ENCODE measurements at regions not wholly inside any gene's neighbourhood (a gene's known extent, or its start where the extent isn't known, plus 50 kb on each side); places are given as distances from the start of the nearest gene placed in this dataset.
"Not testable (repeated sequence)": the region's sequence is repeated elsewhere in the genome, so short reads cannot be mapped to it uniquely, and the experiment has no call there.

DNA sequence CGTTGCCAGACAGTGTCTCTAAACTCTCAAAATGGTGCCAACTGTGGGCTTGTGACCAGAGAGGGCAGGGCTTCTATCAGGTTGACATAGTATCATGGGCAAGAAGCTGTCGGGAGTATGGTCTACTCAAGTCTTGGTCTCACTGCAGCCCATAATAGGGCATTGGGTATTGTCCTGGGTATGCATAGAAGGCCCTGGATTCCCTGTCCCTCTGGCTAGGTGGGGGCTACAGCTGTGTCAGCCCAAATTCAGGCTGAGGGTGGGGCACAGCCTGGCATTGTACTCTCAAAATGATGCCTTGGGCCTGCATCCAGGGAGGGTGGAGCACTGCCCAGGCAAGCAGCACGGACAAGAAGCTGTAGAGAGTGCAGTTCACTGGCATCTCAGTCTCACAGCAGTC, 408.8 kb upstream of the MAN1A1 start:
- DNase-seq, result no peak

GRCh38 chr6:119757467-119757866, 407.9 kb upstream of the MAN1A1 start:
- DNase-seq, result no peak

DNA sequence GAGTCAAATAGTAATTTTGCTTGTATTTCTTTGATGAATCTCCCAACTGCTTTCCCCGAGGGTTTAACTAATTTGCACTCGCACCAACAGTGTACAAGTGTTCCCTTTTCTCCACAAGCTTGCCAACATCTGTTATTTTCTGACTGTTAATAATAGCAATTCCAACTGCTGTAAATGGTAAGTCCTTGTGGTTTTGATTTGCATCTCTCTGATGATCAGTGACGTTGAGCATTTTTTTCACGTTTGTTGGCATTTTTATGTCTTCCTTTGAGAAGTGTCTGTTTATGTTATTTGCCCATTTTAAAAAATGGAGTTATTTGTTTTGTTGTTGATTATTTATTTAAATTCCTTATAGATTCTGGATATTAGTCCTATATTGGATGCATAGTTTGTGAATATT, 399.8 kb upstream of the MAN1A1 start:
- DNase-seq, result no peak

- DNase-seq, result not testable (repeated sequence)
Observed at GRCh38 chr6:119748535-119748934, 399.0 kb upstream of the MAN1A1 start.

DNA sequence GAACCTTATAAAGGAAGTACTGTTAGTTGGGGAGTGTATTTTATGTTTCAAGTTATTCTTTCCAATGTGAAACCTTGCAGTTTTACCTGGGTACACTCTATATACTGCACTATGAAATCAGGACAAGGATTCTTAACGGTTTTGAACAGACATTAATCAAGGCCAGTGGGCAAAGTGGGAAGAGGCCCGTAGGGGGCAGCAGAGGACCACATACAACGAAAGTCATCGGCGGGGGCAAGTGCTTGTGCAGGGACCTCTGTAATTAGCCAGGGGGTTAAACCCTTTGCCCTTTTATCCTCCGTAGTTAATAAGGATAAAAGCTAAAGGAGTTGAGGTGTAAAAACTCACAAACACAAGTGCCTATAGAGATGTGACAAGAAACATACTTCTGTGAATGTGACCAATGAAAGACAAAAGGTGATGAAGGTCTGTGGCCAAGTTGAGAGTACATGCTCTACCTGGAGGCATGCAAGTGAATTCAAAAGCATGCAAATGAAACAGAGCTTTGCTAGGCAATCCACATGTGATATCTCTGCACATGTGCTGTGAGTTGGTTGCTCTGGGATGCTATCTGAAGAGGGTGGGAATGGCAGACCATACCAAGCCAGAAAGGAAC, 392.7 kb upstream of the MAN1A1 start:
- peak; percentile 52 for DNase-seq

GRCh38 chr6:119739769-119740168, 390.2 kb upstream of the MAN1A1 start:
- no peak for DNase-seq

DNA sequence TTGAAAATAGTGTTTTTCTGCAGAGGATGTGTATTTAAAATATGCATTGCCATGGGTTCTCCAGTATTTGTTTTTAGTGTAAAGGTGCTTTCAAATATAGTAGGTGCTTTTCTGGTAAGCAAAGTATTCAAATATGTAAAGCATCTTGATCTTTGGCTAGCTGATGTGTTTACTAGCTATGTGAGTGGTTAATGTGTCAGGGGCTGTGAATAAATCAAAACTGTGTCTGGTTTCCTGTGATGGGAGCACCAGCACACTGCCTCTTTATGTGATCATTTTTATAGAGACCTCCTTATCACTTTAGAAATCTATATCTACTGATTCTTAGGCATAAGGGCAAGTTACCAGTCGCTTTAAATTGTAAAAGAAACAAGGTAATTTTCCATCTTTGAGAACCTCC, 388.9 kb upstream of the MAN1A1 start:
- no peak for DNase-seq

- DNase-seq, result no peak
Observed at GRCh38 chr6:119736296-119737021, 386.9 kb upstream of the MAN1A1 start.

GRCh38 chr6:119735530-119735929, 386.0 kb upstream of the MAN1A1 start:
- no peak for DNase-seq

GRCh38 chr6:119734227-119734626, 384.7 kb upstream of the MAN1A1 start:
- no peak for DNase-seq

GRCh38 chr6:119728935-119729334, 379.4 kb upstream of the MAN1A1 start:
- no peak for DNase-seq

DNA sequence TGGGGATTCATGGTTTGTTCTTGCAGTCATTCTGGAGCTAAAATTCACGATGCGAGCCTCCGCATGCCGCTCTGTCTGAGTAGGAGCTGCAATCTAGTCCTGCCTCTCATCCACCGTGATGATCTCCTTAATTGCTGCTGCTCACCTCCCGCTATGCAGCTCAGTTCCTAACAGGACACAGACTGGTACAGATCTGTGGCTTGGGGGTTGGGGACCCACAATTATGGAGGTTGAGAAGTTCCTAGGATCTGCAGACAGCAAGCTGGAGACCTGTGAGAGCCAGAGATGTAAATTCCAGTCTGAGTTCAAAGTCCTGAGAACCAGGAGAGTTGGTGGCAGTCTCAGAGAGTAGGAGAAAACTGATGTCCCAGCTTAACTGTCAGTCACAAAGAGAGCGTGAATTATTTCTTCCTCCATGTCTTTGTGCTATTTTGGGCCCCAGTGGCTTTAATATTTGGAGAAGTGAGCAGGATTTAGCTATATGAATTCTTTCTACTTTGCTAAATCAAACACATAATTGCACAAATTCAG, 378.7 kb upstream of the MAN1A1 start:
- no peak for DNase-seq

DNA sequence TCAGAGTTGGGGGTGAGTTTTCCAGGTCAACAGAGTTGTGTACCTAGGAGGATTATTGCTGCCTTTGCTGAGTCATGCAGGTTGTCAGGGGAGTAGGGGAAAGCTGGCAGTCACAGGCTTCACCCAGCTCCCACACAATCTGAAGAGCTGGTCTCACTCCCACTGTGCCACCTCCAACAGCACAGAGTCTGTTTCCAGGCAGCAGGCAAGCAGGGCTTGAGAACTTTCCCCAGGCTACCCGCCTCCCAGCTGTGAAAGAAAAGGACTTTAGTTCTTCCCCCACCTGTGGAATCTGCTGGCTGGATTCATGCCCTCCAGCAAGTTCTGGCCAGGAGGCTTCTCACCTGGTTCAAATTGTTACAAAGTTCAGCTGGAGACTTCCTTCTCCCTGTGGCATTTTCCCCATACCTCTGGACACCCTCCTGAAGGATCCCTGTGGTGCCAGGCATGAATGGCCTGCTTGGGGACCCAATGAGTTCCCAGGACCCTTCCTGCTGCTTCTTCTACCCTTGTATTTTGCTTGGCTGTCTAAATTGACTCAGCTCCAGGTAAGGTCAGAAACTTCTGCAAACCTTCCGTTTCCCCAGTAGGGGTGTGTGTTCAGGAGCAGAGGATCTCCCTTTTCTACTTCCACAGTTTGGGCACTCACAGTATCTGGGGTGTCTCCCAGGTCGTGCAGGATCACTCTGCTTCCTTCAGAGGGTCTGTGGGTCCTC, 378.1 kb upstream of the MAN1A1 start:
- no peak for DNase-seq

DNA sequence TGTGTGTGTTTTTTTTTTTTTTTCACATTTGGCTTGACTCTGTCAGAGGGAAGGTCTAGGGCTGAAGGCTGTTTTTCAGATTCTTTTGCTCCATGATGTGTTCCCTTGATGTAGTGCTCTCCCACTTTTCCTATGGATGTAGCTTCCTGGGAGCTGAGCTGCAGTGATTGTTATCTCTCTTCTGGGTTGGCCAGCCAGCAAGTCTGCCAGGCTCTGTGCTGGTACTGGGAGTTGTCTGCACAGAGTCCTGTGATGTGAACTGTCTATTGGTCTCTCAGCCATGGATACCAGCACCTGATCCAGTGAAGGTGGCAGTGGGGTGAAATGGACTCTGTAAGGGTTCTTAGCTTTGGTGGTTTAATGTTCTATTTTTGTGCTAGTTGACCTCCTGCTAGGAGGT, 377.4 kb upstream of the MAN1A1 start:
- DNase-seq, result not testable (repeated sequence)

GRCh38 chr6:119726086-119726485, 376.5 kb upstream of the MAN1A1 start:
- no peak for DNase-seq

DNA sequence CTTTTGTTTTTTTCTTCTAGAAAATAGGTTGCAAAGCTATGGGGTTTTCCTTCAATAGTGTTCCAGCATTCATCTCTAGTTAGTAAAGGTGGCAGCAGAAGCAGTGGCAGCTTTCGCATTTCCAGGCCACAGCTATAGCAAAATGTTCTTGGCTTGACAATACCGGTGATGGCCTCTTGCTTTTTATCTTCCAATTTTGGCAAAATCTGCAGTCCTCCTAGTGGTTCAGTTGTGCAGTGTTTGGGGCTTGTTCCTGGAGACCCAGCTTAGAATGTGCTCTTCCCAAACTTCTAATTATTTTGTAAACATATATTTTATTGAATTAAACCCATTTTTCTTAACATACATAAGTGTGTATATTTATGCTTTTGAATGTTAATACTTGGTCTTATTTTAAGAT, 370.6 kb upstream of the MAN1A1 start:
- no peak for DNase-seq

- peak; percentile 64 for DNase-seq
Observed at GRCh38 chr6:119717942-119718341, 368.4 kb upstream of the MAN1A1 start.

DNA sequence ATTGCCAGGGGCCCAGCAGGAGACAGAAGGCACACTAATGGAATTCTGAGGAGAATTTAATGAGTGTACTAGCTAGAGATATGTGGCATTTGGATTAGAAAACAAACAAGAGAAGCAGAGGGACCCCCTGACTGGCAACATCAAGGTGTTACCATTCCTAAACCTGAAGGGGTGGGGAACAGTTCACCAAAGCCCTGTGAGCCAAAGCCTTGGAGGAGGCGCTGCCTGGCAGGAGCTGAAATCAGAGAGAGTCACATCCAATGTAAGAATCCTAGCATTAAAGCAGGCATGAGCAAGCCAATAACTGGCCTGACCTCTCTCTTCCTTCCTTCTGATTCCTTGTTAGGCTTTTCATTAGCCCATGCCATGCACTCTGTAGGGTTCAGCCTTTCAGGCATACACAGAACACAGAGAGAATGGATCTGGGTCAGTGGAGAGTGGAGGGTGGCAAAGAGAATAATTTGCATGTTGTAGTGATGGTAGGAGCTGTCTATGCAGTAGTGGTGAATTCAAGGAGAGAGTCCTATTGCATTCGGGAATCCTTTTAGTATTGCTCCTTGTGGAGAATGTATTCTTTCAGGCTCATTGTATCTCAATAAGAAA, 367.2 kb upstream of the MAN1A1 start:
- DNase-seq, result no peak

GRCh38 chr6:119713903-119714302, 364.3 kb upstream of the MAN1A1 start:
- DNase-seq, result no peak

DNA sequence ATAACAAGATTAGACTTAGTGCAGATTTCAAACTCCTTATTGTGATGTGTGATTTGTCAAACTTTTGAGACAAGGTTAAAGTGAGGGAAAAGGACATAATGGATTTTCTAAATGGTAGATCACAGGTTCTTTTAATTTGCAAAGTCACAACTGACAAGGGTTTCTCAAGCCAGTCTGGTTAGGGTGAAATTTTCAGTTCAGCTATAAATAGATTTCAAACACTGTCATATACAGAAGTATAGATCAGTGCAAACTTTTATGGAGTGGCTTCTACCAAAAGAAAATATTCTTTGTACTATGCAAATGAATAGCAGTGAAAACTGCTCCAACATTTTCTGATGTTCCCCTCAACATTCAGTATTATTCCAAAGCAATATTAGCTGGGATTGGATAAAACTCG, 337.1 kb upstream of the MAN1A1 start:
- no peak for DNase-seq

- no peak for DNase-seq
Observed at GRCh38 chr6:119686240-119686639, 336.7 kb upstream of the MAN1A1 start.

DNA sequence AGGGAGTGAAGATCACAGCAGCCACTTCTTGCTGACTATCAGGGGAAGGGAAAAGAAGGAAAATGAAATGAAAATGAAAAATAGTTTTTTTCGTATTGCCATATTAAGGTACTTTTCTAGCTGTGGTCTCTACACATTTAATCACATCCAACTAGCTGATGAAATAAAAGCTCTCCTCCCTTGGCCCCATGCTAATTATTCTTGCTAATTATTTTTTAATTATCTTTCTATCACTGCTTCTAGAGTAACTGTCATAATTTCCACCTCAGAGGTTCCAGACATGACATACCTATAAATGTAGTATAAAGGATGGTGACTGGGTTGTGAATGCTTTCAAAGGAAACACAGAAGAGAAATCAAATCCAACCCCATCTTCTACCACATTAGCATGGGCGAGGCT, 334.1 kb upstream of the MAN1A1 start:
- no peak for DNase-seq

DNA sequence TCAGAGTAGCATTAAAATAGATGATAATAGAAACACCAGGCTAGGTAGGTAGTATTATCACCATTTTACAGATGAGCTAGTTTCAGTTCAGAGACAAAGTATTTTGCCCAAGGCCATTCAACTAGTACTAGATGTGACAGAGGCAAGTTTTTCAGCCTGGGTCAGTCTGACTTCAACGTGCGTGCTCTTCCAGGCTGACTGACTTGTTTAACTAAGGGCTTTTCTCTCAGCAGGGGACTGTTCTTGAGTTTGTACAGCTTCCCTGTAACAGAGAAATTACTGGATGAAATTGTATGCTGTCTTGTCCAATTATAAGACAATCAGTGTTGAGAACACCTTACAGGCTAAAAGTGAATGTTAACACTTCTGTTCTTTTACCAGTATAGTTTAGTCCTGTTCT, 333.5 kb upstream of the MAN1A1 start:
- no peak for DNase-seq

DNA sequence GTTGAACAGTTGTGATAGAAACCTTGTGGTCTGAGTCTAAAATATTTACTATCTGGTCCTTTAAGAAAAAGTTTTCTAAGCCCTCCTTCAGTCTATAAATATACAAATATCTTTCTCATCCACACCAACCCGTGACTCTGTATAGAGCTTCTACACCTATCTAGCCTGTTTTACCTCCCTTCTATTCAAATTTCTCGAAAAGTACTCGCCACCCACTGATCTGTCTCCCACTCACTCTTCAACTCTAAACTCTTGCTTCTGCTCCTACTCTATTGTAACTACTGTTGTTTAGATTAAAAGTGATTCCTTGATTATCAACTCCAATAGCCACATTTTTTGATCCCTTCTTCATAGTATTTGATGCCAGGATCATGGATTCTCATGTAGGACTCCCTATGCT, 329.4 kb upstream of the MAN1A1 start:
- DNase-seq, result no peak

All from inflammatory macrophage treated with lipopolysaccharide for 4 hours (primary cell).